Spinal cord (tissue), 9 donors: ENCODE measurements at regions not wholly inside any gene's neighbourhood (a gene's known extent, or its start where the extent isn't known, plus 50 kb on each side); places are given as distances from the start of the nearest gene placed in this dataset.

Source experiments
- DNase-seq, 6 donors: peaks; one replicate each; pipeline versions ENCODE4 v3.0.0 to v3.0.0-alpha.2; 2013 to 2015; ENCODE audit warnings: low spot score in 6 of 6, low read depth in 4 of 6
- H3K27ac ChIP-seq: one replicate; pipeline ENCODE4 v1.5.1; 2013; ENCODE audit warnings: low read depth, low read length, control low read depth
- H3K27me3 ChIP-seq: one replicate; pipeline ENCODE4 v1.6.1; 2013; ENCODE audit warnings: low read length; ENCODE audit not compliant: control insufficient read depth, insufficient read depth
- H3K36me3 ChIP-seq: one replicate; pipeline ENCODE4 v1.6.1; 2013; ENCODE audit warnings: low read length; ENCODE audit not compliant: control insufficient read depth, insufficient read depth
- H3K4me1 ChIP-seq: one replicate; pipeline ENCODE4 v1.6.1; 2013; ENCODE audit warnings: low read length; ENCODE audit not compliant: control insufficient read depth, insufficient read depth
- H3K4me3 ChIP-seq: one replicate; pipeline ENCODE4 v1.5.1; 2013; ENCODE audit warnings: low read depth, low read length, control low read depth
- H3K9me3 ChIP-seq: one replicate; pipeline ENCODE4 v1.6.1; 2013; ENCODE audit warnings: low read length; ENCODE audit not compliant: control insufficient read depth, insufficient read depth
- WGBS: methylation state at CpG from one replicate; pipeline ENCODE4 v1.1.5; 2013; ENCODE audit warnings: missing lambda C conversion rate; ENCODE audit not compliant: insufficient coverage; 5-methylcytosine and 5-hydroxymethylcytosine counted together
- donor health status: healthy.

DNA sequence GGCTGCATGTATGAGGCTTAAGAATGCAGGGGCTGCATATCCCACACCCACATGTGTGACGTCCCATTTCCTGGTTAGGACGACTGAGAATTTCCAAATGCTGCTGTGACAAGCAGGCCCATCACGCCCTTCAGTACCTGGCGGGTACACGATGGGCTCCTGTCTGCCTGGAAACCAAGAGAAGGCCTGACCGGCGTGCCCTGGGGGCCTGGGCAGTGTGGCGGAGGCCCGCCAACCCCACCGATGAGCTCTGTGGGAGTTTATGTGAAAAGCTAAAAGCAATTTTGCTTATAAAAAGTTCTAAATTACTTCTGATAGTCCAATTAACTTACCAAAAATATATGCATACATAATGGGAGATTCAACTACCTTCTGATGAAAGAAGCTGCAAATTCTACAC is 837.3 kb downstream of the GALR1 start:
- Histone ChIP-seq H3K9me3 (no peaks in the 10 kb centered on the region), H3K4me3 (no peak overlapping the region), H3K36me3 (no peaks in the 10 kb centered on the region), H3K27ac (no peak overlapping the region), H3K27me3 (no peaks in the 10 kb centered on the region), H3K4me1 (no peaks in the 10 kb centered on the region)
- WGBS = 99% methylated on average over 5 of the region's 10 CpGs
- DNase-seq = no peak

DNA sequence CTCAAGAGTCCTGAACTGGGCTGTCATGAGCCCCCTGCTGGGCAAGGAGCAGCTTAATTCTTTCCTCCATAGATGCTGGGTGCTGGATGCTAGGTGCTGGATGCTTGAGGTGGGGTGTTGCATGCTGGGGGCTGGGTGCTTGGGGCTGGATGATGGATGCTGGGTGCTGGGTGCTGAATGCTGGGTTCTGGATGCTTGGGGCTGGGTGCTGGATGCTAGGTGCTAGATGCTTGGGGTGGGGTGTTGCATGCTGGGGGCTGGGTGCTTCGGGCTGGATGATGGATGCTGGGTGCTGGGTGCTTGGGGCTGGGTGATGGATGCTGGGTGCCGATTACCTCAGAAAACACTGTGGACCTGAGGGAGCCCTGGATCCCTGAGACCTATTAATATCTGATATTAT is 837.7 kb downstream of the GALR1 start:
- Histone ChIP-seq H3K4me3 (no peak overlapping the region), H3K4me1 (no peaks in the 10 kb centered on the region), H3K9me3 (no peaks in the 10 kb centered on the region), H3K27me3 (no peaks in the 10 kb centered on the region), H3K27ac (no peak overlapping the region), H3K36me3 (no peaks in the 10 kb centered on the region)
- WGBS = no CpG with 5 or more reads among the region's 2 CpGs
- DNase-seq = no peak

DNA sequence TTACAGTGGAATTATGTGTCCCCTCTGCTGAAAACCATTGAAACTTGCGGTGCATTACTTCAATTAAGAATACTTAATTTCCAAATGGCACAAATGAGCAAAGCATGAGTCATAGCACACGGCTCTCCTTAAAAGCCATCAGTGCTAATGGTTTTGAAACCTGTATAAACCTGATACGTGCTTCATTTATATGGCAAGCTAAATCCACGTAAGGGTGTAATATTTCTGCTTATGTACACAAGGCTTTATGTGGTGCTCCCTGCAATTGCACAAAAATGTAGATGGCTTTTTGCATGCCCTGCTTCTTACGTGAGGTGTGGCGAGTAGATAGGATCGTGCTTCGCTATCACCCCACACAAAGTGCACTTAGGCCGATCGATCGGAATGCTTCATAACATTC is 840.9 kb downstream of the GALR1 start:
- no peaks in the 10 kb centered on the region for H3K4me1 ChIP-seq
- no peak overlapping the region for H3K27ac ChIP-seq
- no peaks in the 10 kb centered on the region for H3K9me3 ChIP-seq
- H3K27me3 ChIP-seq = no peaks in the 10 kb centered on the region
- H3K36me3 ChIP-seq = no peaks in the 10 kb centered on the region
- DNase-seq = no peak
- WGBS = 85% methylated on average over 5 of the region's 11 CpGs
- H3K4me3 ChIP-seq = no peak overlapping the region

DNA sequence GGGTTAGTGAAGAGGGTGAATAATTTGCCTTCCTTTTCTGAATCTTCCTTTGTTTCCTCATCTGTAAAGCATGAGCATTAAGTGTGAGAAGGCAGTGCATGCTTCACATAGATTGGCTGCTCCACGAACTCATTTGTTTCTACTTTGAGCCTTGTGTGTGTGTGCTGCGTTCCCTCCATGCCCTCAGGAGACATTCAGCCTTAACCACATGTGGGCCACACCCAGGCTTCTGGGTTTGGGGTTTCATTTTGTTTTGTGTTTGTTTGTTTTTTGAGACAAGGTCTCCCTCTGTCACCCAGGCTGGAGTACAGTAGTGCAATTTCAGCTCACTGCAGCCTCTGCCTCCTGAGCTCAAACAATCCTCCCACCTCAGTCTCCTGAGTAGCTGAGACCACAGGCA is 843.3 kb downstream of the GALR1 start:
- DNase-seq = no peak
- 80% methylated on average over 2 of the region's 2 CpGs for WGBS
- Histone ChIP-seq H3K4me1 (no peaks in the 10 kb centered on the region), H3K27ac (no peak overlapping the region), H3K4me3 (no peak overlapping the region), H3K9me3 (no peaks in the 10 kb centered on the region), H3K36me3 (no peaks in the 10 kb centered on the region), H3K27me3 (no peaks in the 10 kb centered on the region)

DNA sequence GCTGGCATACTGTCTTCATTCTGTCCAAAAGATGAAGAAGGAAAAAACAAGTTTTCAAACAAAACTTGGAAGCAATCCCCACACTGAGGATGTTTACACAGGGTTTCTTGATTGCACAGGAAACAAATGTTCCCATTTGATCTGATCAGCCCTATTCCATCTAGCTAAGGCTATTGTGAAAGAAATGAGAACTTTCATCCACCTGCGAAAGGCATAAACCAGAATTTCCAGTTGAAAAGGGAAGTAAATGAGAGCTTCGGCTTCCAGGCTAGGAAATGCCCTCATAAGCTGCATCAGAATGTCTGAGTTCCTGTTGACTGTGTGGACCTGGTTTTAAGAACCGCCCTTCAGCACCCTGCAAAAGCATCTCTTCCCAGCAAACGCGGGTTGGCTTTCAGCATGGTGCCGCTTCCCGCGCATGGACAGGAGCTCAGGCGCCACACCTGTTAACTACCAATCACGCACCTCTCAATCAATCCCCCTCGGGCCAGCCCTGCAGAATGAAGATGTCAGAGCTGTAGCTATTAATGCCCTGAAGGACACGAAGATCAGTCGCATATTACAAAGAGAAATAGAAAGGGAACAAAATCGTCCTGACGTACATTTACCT is 850.4 kb downstream of the GALR1 start:
- DNase-seq = no peak
- WGBS = 96% methylated on average over 10 of the region's 15 CpGs
- Histone ChIP-seq H3K4me1 (no peaks in the 10 kb centered on the region), H3K27me3 (no peaks in the 10 kb centered on the region), H3K4me3 (no peak overlapping the region), H3K36me3 (no peaks in the 10 kb centered on the region), H3K27ac (no peak overlapping the region), H3K9me3 (peaks cover 2% of the 10 kb centered on the region)

DNA sequence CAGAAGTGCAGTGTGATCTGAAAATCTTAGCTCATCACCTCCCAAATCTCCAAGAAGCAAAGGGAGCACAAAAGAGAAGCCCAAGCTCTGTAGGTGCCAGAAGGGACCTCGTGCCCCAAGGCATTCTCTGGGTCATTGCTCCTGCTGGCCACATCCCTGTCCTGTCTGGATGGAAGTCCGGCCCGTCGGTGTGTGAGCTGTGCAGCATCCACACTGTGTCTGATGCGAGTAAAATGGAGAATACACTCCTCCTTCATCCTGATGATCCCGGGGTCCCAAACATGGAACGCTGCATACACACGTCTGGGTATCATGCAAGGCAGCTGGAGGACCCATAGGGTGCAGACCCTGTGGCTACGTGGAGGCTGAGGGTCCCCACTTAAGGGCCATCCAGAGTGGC is 851.4 kb downstream of the GALR1 start:
- H3K36me3 ChIP-seq = no peaks in the 10 kb centered on the region
- DNase-seq = no peak
- H3K27ac ChIP-seq = no peak overlapping the region
- no peaks in the 10 kb centered on the region for H3K27me3 ChIP-seq
- H3K4me1 ChIP-seq = no peaks in the 10 kb centered on the region
- 86% methylated on average over 9 of the region's 9 CpGs for WGBS
- H3K4me3 ChIP-seq = no peak overlapping the region
- H3K9me3 ChIP-seq = peaks cover 2% of the 10 kb centered on the region

DNA sequence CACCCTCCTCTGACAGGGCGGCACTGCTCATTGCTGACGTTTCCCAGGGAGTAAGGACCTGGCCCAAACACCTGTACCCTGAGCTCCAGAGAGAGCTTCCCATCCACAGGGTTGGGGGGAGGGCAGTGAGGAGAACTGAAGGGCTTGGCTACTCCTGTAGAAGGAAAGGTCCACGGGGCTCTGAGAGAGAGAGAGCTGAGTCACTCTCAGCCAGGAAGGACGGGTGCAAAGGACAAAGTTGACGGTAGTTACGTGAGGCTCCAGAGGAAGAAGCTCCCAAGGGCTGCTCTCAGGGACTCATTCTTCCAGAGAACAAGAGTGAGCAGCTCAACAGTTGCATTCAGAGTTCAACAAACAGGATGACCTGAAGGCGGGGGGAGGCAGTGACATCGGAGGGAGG is 852.5 kb downstream of the GALR1 start:
- no peak overlapping the region for H3K27ac ChIP-seq
- DNase-seq = no peak
- no peak overlapping the region for H3K4me3 ChIP-seq
- WGBS = 97% methylated on average over 6 of the region's 8 CpGs
- H3K4me1 ChIP-seq = no peaks in the 10 kb centered on the region
- H3K36me3 ChIP-seq = no peaks in the 10 kb centered on the region
- no peaks in the 10 kb centered on the region for H3K27me3 ChIP-seq
- peaks cover 2% of the 10 kb centered on the region for H3K9me3 ChIP-seq

DNA sequence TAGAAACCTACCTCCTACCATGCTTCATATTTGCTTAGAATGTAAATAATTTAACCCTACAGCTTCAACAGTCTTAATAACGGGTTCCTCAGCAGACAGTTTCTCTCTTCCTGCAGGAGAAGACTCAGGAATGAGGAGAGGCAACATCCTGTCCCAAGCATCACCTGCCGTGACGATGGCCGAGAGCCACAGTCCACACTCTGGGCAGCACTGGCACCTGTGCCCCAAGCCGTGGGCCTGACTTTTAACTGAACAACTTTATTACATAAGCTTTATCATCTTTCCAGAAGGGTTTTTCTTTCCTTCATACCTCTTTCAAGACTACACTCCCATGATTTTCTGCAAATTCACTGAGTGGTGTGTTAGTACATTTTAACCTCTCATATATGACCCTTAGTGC is 856.0 kb downstream of the GALR1 start:
- WGBS = 91% methylated on average over 4 of the region's 5 CpGs
- H3K36me3 ChIP-seq = no peaks in the 10 kb centered on the region

DNA sequence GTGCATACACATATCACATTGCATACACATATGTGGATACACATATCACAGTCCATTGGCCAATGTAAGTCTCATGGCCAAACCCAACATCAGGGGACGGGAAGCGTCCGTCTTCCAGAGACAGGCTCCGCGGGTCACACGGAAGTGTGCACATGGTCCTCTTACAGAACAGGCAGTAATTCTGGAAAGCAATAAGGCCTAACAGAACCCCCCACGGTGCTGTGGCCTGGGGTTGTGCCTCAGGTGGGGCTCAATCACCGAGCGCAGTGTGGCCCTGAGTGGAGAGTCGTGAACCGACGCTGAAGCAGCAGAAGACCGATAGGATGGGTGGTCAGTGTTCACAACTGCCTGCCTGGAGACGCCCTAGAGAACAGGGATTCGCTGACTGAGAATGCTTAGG is 857.3 kb downstream of the GALR1 start:
- WGBS = 97% methylated on average over 13 of the region's 15 CpGs
- DNase-seq = no peak
- Histone ChIP-seq H3K9me3 (peaks cover 2% of the 10 kb centered on the region), H3K4me3 (no peak overlapping the region), H3K4me1 (no peaks in the 10 kb centered on the region), H3K27me3 (no peaks in the 10 kb centered on the region), H3K36me3 (no peaks in the 10 kb centered on the region), H3K27ac (no peak overlapping the region)

More for the DNA sequence above, 856.0 kb downstream of the GALR1 start:
- no peaks in the 10 kb centered on the region for H3K27me3 ChIP-seq
- no peak overlapping the region for H3K27ac ChIP-seq
- no peak for DNase-seq
- no peaks in the 10 kb centered on the region for H3K4me1 ChIP-seq
- H3K4me3 ChIP-seq = no peak overlapping the region
- H3K9me3 ChIP-seq = peaks cover 2% of the 10 kb centered on the region

DNA sequence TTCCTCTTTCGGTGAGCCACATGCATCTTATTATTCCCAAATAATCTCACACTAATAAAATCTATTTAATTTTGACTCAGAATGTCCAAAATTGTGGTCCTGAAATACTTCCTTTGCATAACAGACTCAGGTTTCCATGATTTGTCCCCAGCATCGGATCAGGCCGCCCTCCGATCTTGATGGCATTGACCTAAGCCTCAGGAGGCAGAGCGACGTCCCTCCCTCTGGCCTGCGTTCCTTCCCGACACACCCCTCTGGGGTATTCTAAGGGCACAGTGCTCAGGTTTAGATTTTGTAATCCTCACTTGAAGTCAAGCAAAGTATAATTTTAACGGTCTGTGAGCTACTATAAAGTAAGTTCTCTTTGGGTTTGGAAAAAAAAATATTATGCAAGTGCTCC is 857.7 kb downstream of the GALR1 start:
- no peaks in the 10 kb centered on the region for H3K36me3 ChIP-seq
- H3K4me1 ChIP-seq = no peaks in the 10 kb centered on the region
- no peak overlapping the region for H3K4me3 ChIP-seq
- no peak for DNase-seq
- no peaks in the 10 kb centered on the region for H3K27me3 ChIP-seq
- H3K9me3 ChIP-seq = peaks cover 2% of the 10 kb centered on the region
- no peak overlapping the region for H3K27ac ChIP-seq
- 85% methylated on average over 8 of the region's 9 CpGs for WGBS
